ENCODE measurements at regions not wholly inside any gene's neighbourhood (a gene's known extent, or its start where the extent isn't known, plus 50 kb on each side); places are given as distances from the start of the nearest gene placed in this dataset.

DNA sequence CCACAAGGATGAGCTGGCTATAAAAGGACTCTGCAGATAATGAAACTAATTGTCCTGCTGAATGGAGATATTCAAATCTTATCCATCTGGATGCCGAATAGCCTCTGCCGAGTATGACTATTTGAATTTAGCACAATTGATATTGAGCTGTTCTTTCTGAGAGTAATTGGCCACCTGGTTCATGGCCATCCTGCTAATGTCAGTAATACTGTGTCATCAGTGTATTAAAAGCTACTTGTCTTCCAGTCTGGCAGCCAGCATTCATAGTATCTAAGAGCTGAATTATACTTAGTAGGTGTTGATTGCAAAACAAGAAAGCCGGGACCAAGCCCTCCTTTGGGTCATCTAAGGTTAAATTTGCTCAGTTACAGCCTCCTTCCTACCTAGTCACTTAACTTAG is 310.7 kb upstream of the NCAM1 start:
- in situ Hi-C loops (cut with HindIII; ENCODE audit: extremely low pct_ligation_motif_present, low pct_unique_long_range_greater_than_20kb) = no loop called here
- Histone ChIP-seq H3K4me1 (ENCODE audit: insufficient read depth, low read length) (no peaks in the 10 kb centered on the region), H3K9me3 (ENCODE audit: low read length) (no peaks in the 10 kb centered on the region), H3K4me2 (ENCODE audit: low read depth, low read length) (no peak overlapping the region), H4K20me1 (ENCODE audit: insufficient read depth, low read length) (no peaks in the 10 kb centered on the region), H3K4me3 (replicated peaks in 1 of 3; ENCODE audit: insufficient read depth in 1 of 3, low read depth in 2 of 3, low read length in 3 of 3) (no peak overlapping the region), H3K36me3 (replicated peaks in 1 of 2; ENCODE audit: control insufficient read depth in 1 of 2, insufficient read depth in 2 of 2, low read length in 2 of 2) (no peaks in the 10 kb centered on the region), H2AFZ (ENCODE audit: low read length) (no peak overlapping the region), H3K27me3 (ENCODE audit: control insufficient read depth in 1 of 2, insufficient read depth in 2 of 2, low read length in 2 of 2) (peaks cover 0 to 3% of the 10 kb centered on the region in 2 experiments; a peak in 1 of 5 replicates), H3K9ac (ENCODE audit: insufficient read depth, low read depth, low read length) (no peak overlapping the region), H3K79me2 (ENCODE audit: insufficient read depth, low read length) (no peaks in the 10 kb centered on the region), H3K27ac (ENCODE audit: extremely low read length, insufficient read depth, low read length) (no peak overlapping the region)
- TF ChIP-seq, protein P1, sequence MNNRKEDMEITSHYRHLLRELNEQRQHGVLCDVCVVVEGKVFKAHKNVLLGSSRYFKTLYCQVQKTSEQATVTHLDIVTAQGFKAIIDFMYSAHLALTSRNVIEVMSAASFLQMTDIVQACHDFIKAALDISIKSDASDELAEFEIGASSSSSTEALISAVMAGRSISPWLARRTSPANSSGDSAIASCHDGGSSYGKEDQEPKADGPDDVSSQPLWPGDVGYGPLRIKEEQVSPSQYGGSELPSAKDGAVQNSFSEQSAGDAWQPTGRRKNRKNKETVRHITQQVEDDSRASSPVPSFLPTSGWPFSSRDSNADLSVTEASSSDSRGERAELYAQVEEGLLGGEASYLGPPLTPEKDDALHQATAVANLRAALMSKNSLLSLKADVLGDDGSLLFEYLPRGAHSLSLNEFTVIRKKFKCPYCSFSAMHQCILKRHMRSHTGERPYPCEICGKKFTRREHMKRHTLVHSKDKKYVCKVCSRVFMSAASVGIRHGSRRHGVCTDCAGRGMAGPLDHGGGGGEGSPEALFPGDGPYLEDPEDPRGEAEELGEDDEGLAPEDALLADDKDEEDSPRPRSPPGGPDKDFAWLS (CRISPR knock-in tag; IDR thresholded peaks at IDR 0.05; ENCODE audit: borderline replicate concordance) = no peak
- no peak for TF ChIP-seq ZNF839 (CRISPR knock-in tag; IDR thresholded peaks at IDR 0.05; ENCODE audit: borderline replicate concordance)
- TF ChIP-seq HNRNPH1 (optimal IDR thresholded peaks at IDR 0.05; ENCODE audit: low read depth, low read length) = no peak
- no peak for TF ChIP-seq NFATC3 (CRISPR knock-in tag; IDR thresholded peaks at IDR 0.05)
- no peak for TF ChIP-seq TBP (CRISPR knock-in tag; IDR thresholded peaks at IDR 0.05)
- ATAC-seq (no peak), FAIRE-seq (no peak), DNase-seq (ENCODE audit: low spot score) (no peak)
- BruUV-seq (replicated peaks) = no TSS peak
- ChIA-PET CTCF (ENCODE audit: low intra/inter-chr PET ratio, low total read pairs) (no interaction called here), POLR2A (no interaction called here)
- 38% methylated on average over 2 of the region's 3 CpGs for WGBS (ENCODE audit: low lambda C conversion rate)
- intact Hi-C loops (cut with micrococcal nuclease; ENCODE audit: unreplicated experiment) = no loop called here

DNA sequence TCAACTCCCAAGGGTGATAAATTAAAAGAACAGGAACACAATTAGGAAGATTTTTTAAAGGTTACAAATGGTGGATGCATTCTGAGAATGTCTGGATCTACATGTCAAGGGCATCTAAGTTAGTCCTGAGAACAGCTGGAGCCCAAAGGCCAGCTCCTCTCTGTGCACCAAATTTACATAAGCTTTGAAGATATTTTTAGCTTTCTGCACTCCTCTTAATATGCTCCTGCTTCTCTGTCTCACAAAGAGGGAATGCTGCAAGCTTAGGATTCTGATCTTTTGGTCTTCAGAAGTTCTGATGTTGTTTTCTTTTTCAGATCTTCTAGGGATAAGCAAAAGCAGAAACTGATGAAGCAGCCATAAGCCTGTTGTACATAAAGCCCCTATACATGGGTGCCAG is 309.8 kb upstream of the NCAM1 start:
- Histone ChIP-seq H3K27me3 (ENCODE audit: control insufficient read depth in 1 of 2, insufficient read depth in 2 of 2, low read length in 2 of 2) (peaks cover 0 to 3% of the 10 kb centered on the region in 2 experiments; a peak in 1 of 5 replicates), H2AFZ (ENCODE audit: low read length) (no peak overlapping the region), H3K4me2 (ENCODE audit: low read depth, low read length) (no peak overlapping the region), H3K79me2 (ENCODE audit: insufficient read depth, low read length) (no peaks in the 10 kb centered on the region), H3K27ac (ENCODE audit: extremely low read length, insufficient read depth, low read length) (no peak overlapping the region), H3K9ac (ENCODE audit: insufficient read depth, low read depth, low read length) (no peak overlapping the region), H3K4me3 (replicated peaks in 1 of 3; ENCODE audit: insufficient read depth in 1 of 3, low read depth in 2 of 3, low read length in 3 of 3) (no peak overlapping the region), H4K20me1 (ENCODE audit: insufficient read depth, low read length) (no peaks in the 10 kb centered on the region), H3K4me1 (ENCODE audit: insufficient read depth, low read length) (no peaks in the 10 kb centered on the region), H3K9me3 (ENCODE audit: low read length) (no peaks in the 10 kb centered on the region), H3K36me3 (replicated peaks in 1 of 2; ENCODE audit: control insufficient read depth in 1 of 2, insufficient read depth in 2 of 2, low read length in 2 of 2) (no peaks in the 10 kb centered on the region)
- BruUV-seq (replicated peaks) = no TSS peak
- CTCF ChIA-PET (ENCODE audit: low intra/inter-chr PET ratio, low total read pairs) = no interaction called here
- FAIRE-seq (no peak), DNase-seq (ENCODE audit: low spot score) (no peak), ATAC-seq (no peak)
- POLR2A ChIA-PET = no interaction called here
- TF ChIP-seq, protein P2, sequence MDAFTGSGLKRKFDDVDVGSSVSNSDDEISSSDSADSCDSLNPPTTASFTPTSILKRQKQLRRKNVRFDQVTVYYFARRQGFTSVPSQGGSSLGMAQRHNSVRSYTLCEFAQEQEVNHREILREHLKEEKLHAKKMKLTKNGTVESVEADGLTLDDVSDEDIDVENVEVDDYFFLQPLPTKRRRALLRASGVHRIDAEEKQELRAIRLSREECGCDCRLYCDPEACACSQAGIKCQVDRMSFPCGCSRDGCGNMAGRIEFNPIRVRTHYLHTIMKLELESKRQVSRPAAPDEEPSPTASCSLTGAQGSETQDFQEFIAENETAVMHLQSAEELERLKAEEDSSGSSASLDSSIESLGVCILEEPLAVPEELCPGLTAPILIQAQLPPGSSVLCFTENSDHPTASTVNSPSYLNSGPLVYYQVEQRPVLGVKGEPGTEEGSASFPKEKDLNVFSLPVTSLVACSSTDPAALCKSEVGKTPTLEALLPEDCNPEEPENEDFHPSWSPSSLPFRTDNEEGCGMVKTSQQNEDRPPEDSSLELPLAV (CRISPR knock-in tag; conservative IDR thresholded peaks at IDR 0.05; ENCODE audit: low read depth) = no peak
- TF ChIP-seq NBN (conservative IDR thresholded peaks at IDR 0.05) (no peak), KDM2A (CRISPR knock-in tag; IDR thresholded peaks at IDR 0.05; ENCODE audit: borderline replicate concordance, low read depth) (no peak), TOPORS (CRISPR knock-in tag; IDR thresholded peaks at IDR 0.05) (no peak)
- in situ Hi-C loops (cut with HindIII; ENCODE audit: extremely low pct_ligation_motif_present, low pct_unique_long_range_greater_than_20kb) = no loop called here
- intact Hi-C loops (cut with micrococcal nuclease; ENCODE audit: unreplicated experiment) = no loop called here

Data from HepG2 (cell line).